Hepatocyte (in vitro differentiated cells): ENCODE measurements at regions not wholly inside any gene's neighbourhood (a gene's known extent, or its start where the extent isn't known, plus 50 kb on each side); places are given as distances from the start of the nearest gene placed in this dataset.

ENCODE experiments used
- CTCF ChIP-seq: fragments of 200-600 bp; sonication (generic); IDR thresholded peaks from 2 replicates; pipeline ENCODE4 v1.5.1; 2016; ENCODE audit warnings: antibody characterized with exemption, mild to moderate bottlenecking; ENCODE audit not compliant: poor library complexity
- EZH2 ChIP-seq: fragments of 200-600 bp; sonication (generic); IDR thresholded peaks from 2 replicates; pipeline ENCODE4 v1.6.1; 2016; ENCODE audit warnings: antibody characterized with exemption, mild to moderate bottlenecking, borderline replicate concordance

- TF ChIP-seq CTCF (no peak), EZH2 (no peak)
Measured at GRCh38 chr5:96066386-96066719, 104.7 kb upstream of the ELL2 start.
